Keratinocyte (primary cell): ENCODE measurements at regions not wholly inside any gene's neighbourhood (a gene's known extent, or its start where the extent isn't known, plus 50 kb on each side); places are given as distances from the start of the nearest gene placed in this dataset.

Experiments used
- DNase-seq: peaks from one replicate; pipeline ENCODE4 v3.0.0-alpha.2; 2011; ENCODE audit warnings: low read depth, missing footprints, low spot score
- FAIRE-seq: peaks from 2 replicates; lab custom pipeline; 2011; peaks lifted over from hg19 to GRCh38; lab: Jason Lieb, UNC
- H2AFZ ChIP-seq: 2 replicates; pipeline ENCODE4 v1.6.0; 2012; ENCODE audit warnings: low read length, control low read depth, inconsistent platforms; ENCODE audit not compliant: control insufficient read depth
- H3K27ac ChIP-seq: 2 replicates; pipeline ENCODE4 v1.5.1; 2011; ENCODE audit warnings: low read length; ENCODE audit not compliant: control insufficient read depth, insufficient read depth
- H3K27me3 ChIP-seq: 3 replicates; pipeline ENCODE4 v1.6.0; 2011; ENCODE audit warnings: low read length; ENCODE audit not compliant: control insufficient read depth, insufficient read depth; ENCODE audit errors: extremely low read depth
- H3K36me3 ChIP-seq, 2 experiments: 2 replicates in 1 of 2; 3 replicates in 1 of 2; pipeline ENCODE4 v1.5.1; 2011; ENCODE audit warnings: low read length in 2 of 2, mild to moderate bottlenecking in 1 of 2; ENCODE audit not compliant: control insufficient read depth in 2 of 2, insufficient read depth in 2 of 2; ENCODE audit errors: extremely low read depth in 1 of 2
- H3K4me1 ChIP-seq: 3 replicates; pipeline ENCODE4 v1.5.1; 2011; ENCODE audit warnings: low read length; ENCODE audit not compliant: control insufficient read depth, insufficient read depth; ENCODE audit errors: extremely low read depth
- H3K4me2 ChIP-seq: 3 replicates; pipeline ENCODE4 v1.6.0; 2011; ENCODE audit warnings: low read depth, low read length; ENCODE audit not compliant: control insufficient read depth, insufficient read depth; ENCODE audit errors: extremely low read depth
- H3K4me3 ChIP-seq, 3 experiments: fragments of 200-600 bp in 1 of 3; sonication (generic) in 1 of 3; 2 replicates in 2 of 3; 3 replicates in 1 of 3; pipeline ENCODE4 v1.5.1; 2011 to 2016; ENCODE audit warnings: low read length in 3 of 3, mild to moderate bottlenecking in 3 of 3, control low read depth in 2 of 3, inconsistent platforms in 1 of 3, low read depth in 1 of 3, mixed read lengths in 1 of 3, mixed run types in 1 of 3, moderate library complexity in 1 of 3; ENCODE audit not compliant: control insufficient read depth in 2 of 3, insufficient read depth in 2 of 3; ENCODE audit errors: extremely low read depth in 1 of 3
- H3K79me2 ChIP-seq: 2 replicates; pipeline ENCODE4 v1.6.0; 2012; ENCODE audit warnings: low read length; ENCODE audit not compliant: control insufficient read depth, insufficient read depth
- H3K9ac ChIP-seq: 3 replicates; pipeline ENCODE4 v1.6.0; 2011; ENCODE audit warnings: low read length; ENCODE audit not compliant: control insufficient read depth, insufficient read depth; ENCODE audit errors: extremely low read depth
- H3K9me1 ChIP-seq: 3 replicates; pipeline ENCODE4 v1.6.0; 2011; ENCODE audit warnings: low read length; ENCODE audit not compliant: control insufficient read depth, insufficient read depth; ENCODE audit errors: extremely low read depth
- H3K9me3 ChIP-seq: 2 replicates; pipeline ENCODE4 v1.5.1; 2012; ENCODE audit warnings: low read depth, low read length; ENCODE audit not compliant: control insufficient read depth
- H4K20me1 ChIP-seq: 3 replicates; pipeline ENCODE4 v1.6.0; 2011; ENCODE audit warnings: low read length; ENCODE audit not compliant: control insufficient read depth, insufficient read depth; ENCODE audit errors: extremely low read depth
- CTCF ChIP-seq, 3 experiments: IDR thresholded peaks in 1 of 3; conservative IDR thresholded peaks in 1 of 3; optimal IDR thresholded peaks in 1 of 3; 2 replicates in 2 of 3; 3 replicates in 1 of 3; pipeline versions ENCODE3 to v1.5.1; 2011; ENCODE audit warnings: low read length in 3 of 3, mild to moderate bottlenecking in 3 of 3, moderate library complexity in 2 of 3, control low read depth in 1 of 3, inconsistent platforms in 1 of 3; ENCODE audit not compliant: insufficient read depth in 2 of 3; ENCODE audit errors: extremely low read depth in 1 of 3
- EZH2 ChIP-seq: IDR thresholded peaks from one replicate; pipeline ENCODE4 v1.6.1; 2012; ENCODE audit warnings: inconsistent platforms, mild to moderate bottlenecking, low read length, moderate library complexity
- dilution Hi-C: fragments of 300-500 bp; cut with MboI; formaldehyde crosslinking; loops from one replicate; pipeline ENCODE4 v1.7.0; 2020; ENCODE audit warnings: low sequenced_read_pairs; ENCODE audit not compliant: extremely low pct_ligation_motif_present

GRCh38 chr5:68458416-68459021 is 243.0 kb downstream of the PIK3R1 start:
- no peak overlapping the region for H3K27ac ChIP-seq
- no peak overlapping the region for H3K4me3 ChIP-seq
- no peaks in the 10 kb centered on the region for H3K9me3 ChIP-seq
- TF ChIP-seq EZH2 (no peak), CTCF (optimal IDR thresholded peaks at IDR 0.05 in 1 of 3, IDR thresholded peaks at IDR 0.05 in 1 of 3, conservative IDR thresholded peaks at IDR 0.05 in 1 of 3; ENCODE audit: extremely low read depth in 1 of 3, insufficient read depth in 2 of 3, low read length in 3 of 3) (no peak)
- H3K4me2 ChIP-seq: no peak overlapping the region
- H4K20me1 ChIP-seq: no peaks in the 10 kb centered on the region
- FAIRE-seq: no peak
- H3K27me3 ChIP-seq: no peaks in the 10 kb centered on the region
- no peaks in the 10 kb centered on the region for H3K9me1 ChIP-seq
- no peaks in the 10 kb centered on the region for H3K36me3 ChIP-seq
- H2AFZ ChIP-seq: no peak overlapping the region
- H3K4me1 ChIP-seq: peaks cover 6% of the 10 kb centered on the region
- DNase-seq: no peak
- no peaks in the 10 kb centered on the region for H3K79me2 ChIP-seq
- dilution Hi-C loops: no loop called here
- no peak overlapping the region for H3K9ac ChIP-seq

DNA sequence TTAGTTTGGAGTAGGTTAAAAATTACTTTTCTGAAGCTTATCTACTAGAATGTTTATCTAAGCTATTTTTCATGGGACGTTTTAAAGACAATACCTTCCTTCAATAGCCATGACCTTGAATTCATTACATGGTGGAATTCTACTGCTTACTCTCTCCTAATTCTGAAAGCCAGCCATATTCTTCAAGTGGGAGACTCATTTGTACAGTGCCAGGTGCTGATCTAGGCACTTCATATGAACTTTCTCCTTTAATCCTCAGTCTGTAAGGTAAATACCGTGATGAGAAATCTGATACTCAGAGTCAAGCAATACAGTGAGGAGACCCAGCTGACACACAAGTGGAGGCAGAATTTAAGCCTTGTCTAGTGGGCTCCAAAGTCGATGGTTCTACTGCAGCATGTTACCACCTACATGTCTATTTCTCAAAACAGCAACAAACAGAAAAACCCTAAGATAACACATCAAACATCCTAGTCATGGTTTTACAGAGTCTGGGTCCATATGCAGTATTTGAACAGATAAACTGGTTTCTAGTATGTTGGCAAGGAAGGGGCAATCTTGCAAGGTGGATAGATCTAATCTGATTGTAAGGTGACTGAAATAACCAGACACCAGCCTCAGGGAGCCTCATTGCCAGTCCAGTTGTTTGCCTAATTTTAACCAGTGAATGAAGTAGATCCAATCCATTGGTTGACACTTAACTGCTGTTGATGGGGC is 243.7 kb downstream of the PIK3R1 start:
- H3K4me3 ChIP-seq: no peak overlapping the region
- H3K79me2 ChIP-seq: no peaks in the 10 kb centered on the region
- H3K27ac ChIP-seq: no peak overlapping the region
- no peaks in the 10 kb centered on the region for H3K27me3 ChIP-seq
- no peak overlapping the region for H3K4me2 ChIP-seq
- peaks cover 6% of the 10 kb centered on the region for H3K4me1 ChIP-seq
- DNase-seq: no peak
- dilution Hi-C loops: no loop called here
- H3K9me1 ChIP-seq: no peaks in the 10 kb centered on the region
- no peak overlapping the region for H3K9ac ChIP-seq
- FAIRE-seq: no peak
- TF ChIP-seq EZH2 (no peak), CTCF (optimal IDR thresholded peaks at IDR 0.05 in 1 of 3, IDR thresholded peaks at IDR 0.05 in 1 of 3, conservative IDR thresholded peaks at IDR 0.05 in 1 of 3; ENCODE audit: extremely low read depth in 1 of 3, insufficient read depth in 2 of 3, low read length in 3 of 3) (no peak)
- no peaks in the 10 kb centered on the region for H4K20me1 ChIP-seq
- no peaks in the 10 kb centered on the region for H3K9me3 ChIP-seq
- no peaks in the 10 kb centered on the region for H3K36me3 ChIP-seq
- no peak overlapping the region for H2AFZ ChIP-seq
